Kidney (tissue), 13 donors: ENCODE measurements at regions not wholly inside any gene's neighbourhood (a gene's known extent, or its start where the extent isn't known, plus 50 kb on each side); places are given as distances from the start of the nearest gene placed in this dataset.

Experiments used
- DNase-seq, 5 donors: peaks; one replicate each; pipeline ENCODE4 v3.0.0-alpha.2; 2013 to 2020
- FAIRE-seq: peaks from 2 replicates; lab custom pipeline; 2012; peaks lifted over from hg19 to GRCh38; lab: Jason Lieb, UNC
- H3K27ac ChIP-seq, 2 donors: one replicate each; pipeline ENCODE4 v1.7.0; 2013; ENCODE audit warnings: low read depth in 2 of 2, low read length in 2 of 2, inconsistent platforms in 1 of 2
- H3K27me3 ChIP-seq: one replicate; pipeline ENCODE4 v1.7.1; 2013; ENCODE audit warnings: low read length, inconsistent platforms; ENCODE audit not compliant: control insufficient read depth, insufficient read depth
- H3K36me3 ChIP-seq, 3 donors: one replicate each; pipeline versions ENCODE4 v1.7.0 to v1.7.1; 2013; ENCODE audit warnings: low read length in 3 of 3, control low read depth in 1 of 3, inconsistent platforms in 1 of 3; ENCODE audit not compliant: insufficient read depth in 3 of 3, control insufficient read depth in 2 of 3
- H3K4me1 ChIP-seq, 3 donors: one replicate each; pipeline versions ENCODE4 v1.7.0 to v1.7.1; 2013; ENCODE audit warnings: low read length in 3 of 3, inconsistent platforms in 1 of 3, low read depth in 1 of 3; ENCODE audit not compliant: control insufficient read depth in 2 of 3, insufficient read depth in 2 of 3
- H3K4me3 ChIP-seq, 3 donors: one replicate each; pipeline versions ENCODE4 v1.7.0 to v1.8.1; 2013; ENCODE audit warnings: low read length in 3 of 3, control low read depth in 1 of 3, inconsistent platforms in 1 of 3
- H3K9ac ChIP-seq, 3 donors: one replicate each; pipeline versions ENCODE4 v1.7.0 to v1.7.1; 2013; ENCODE audit warnings: low read length in 3 of 3, control low read depth in 1 of 3, inconsistent platforms in 1 of 3
- H3K9me3 ChIP-seq, 3 donors: one replicate each; pipeline versions ENCODE4 v1.7.0 to v1.7.1; 2013; ENCODE audit warnings: low read length in 3 of 3, control low read depth in 1 of 3, inconsistent platforms in 1 of 3; ENCODE audit not compliant: control insufficient read depth in 2 of 3, insufficient read depth in 1 of 3
- CTCF ChIP-seq: IDR thresholded peaks from 3 replicates; pipeline ENCODE4 v1.5.1; 2012; ENCODE audit warnings: mild to moderate bottlenecking, moderate library complexity, borderline replicate concordance; ENCODE audit not compliant: insufficient read depth; ENCODE audit errors: extremely low read depth
- intact Hi-C: fragments of 100-400 bp; cut with DNase I; formaldehyde crosslinking; loops from one replicate; pipeline ENCODE4 v1.11.1; 2022
- donor health status: control.
- donor health status: control.
- donor health status: control.
- donor health status: control.
- donor health status: control.
- donor health status: DM: yes; HTN: yes; CAD: no.
- donor health status: Normal renal cell carcinoma (clear cell type).

GRCh38 chr5:176741561-176742211 lies 68.7 kb upstream of the UNC5A start:
- no peaks in the 10 kb centered on the region for H3K4me1 ChIP-seq
- no peaks in the 10 kb centered on the region for H3K36me3 ChIP-seq
- H3K9ac ChIP-seq, result no peak overlapping the region
- H3K27ac ChIP-seq, result no peak overlapping the region
- H3K9me3 ChIP-seq, result no peaks in the 10 kb centered on the region
- intact Hi-C loops, result no loop called here
- no peak for TF ChIP-seq CTCF
- H3K27me3 ChIP-seq, result peaks cover 9% of the 10 kb centered on the region
- no peak overlapping the region for H3K4me3 ChIP-seq
- FAIRE-seq (no peak), DNase-seq (peak in 1 of 5 donors; percentile 8)

DNA sequence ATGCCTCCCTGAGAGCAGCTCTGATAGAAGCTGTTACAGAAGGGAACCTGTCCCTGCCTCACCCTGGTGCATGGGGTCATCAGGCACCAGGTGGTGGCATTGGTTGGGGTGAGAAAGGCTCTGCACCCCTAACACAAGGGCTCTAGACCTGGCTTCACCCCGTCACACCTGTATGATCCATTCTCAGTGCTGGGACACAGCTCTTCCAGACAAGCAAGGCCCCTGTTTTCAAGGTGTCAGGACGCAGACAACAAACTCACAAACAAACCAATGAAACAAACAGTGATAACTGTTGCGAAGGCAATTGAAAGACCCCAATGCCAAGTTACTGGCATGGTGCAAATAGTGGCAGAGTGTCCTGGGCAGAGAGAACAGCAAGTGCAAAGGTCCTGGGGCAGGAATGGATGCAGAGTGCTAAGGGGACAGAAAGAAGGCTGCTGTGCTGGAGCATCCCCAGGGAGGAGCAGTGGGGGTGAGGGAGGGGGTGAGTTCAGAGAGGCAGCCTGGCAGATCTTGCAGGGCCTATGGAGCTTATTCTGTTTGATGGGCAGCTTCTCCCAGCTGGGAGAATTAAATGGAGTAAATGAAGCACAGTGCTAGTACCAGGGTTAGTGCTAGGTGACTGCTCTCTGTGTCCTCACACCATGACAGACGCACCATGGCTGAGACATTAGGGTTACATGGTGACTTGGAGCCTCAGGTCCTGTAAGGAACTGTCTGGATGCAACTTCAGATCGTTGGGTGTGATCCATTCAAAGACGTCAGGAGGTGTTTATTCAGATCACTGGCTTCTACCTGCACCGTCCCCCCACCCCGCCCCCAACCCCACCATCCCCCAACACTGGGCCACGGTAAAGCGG lies 67.9 kb upstream of the UNC5A start:
- FAIRE-seq, result no peak
- Histone ChIP-seq H3K9ac (no peak overlapping the region), H3K4me1 (no peaks in the 10 kb centered on the region), H3K27me3 (peaks cover 9% of the 10 kb centered on the region), H3K27ac (no peak overlapping the region), H3K9me3 (no peaks in the 10 kb centered on the region), H3K36me3 (no peaks in the 10 kb centered on the region), H3K4me3 (no peak overlapping the region)
- TF ChIP-seq CTCF, result no peak
- intact Hi-C loops, result no loop called here
- no peak for DNase-seq

- Histone ChIP-seq H3K27ac (no peak overlapping the region), H3K27me3 (peaks cover 9% of the 10 kb centered on the region), H3K9ac (no peak overlapping the region), H3K4me1 (no peaks in the 10 kb centered on the region), H3K36me3 (no peaks in the 10 kb centered on the region), H3K4me3 (peak overlapping the region in 1 of 3 donors; percentile 21), H3K9me3 (no peaks in the 10 kb centered on the region)
- no peak for TF ChIP-seq CTCF
- FAIRE-seq (no peak), DNase-seq (peak; percentile 46 to 77 (median 56))
- intact Hi-C loops, result no loop called here
Observed at GRCh38 chr5:176743136-176743861, 67.1 kb upstream of the UNC5A start.
